CD14-positive monocyte (primary cell): ENCODE measurements at regions not wholly inside any gene's neighbourhood (a gene's known extent, or its start where the extent isn't known, plus 50 kb on each side); places are given as distances from the start of the nearest gene placed in this dataset.

Experiments
- DNase-seq, 3 donors: peaks; one replicate each; pipeline ENCODE4 v3.0.0-alpha.2; 2011 to 2022
- H2AFZ ChIP-seq: 2 replicates; pipeline ENCODE4 v1.6.0; 2012; ENCODE audit warnings: mild to moderate bottlenecking, low read depth, low read length, inconsistent platforms; ENCODE audit not compliant: insufficient read depth, poor library complexity, severe bottlenecking
- H3K27ac ChIP-seq, 2 donors: 1 replicate in 1 of 2; 2 replicates in 1 of 2; pipeline ENCODE4 v1.5.1; 2012 to 2013; ENCODE audit warnings: low read length in 2 of 2, control low read depth in 1 of 2, inconsistent platforms in 1 of 2, low read depth in 1 of 2, mild to moderate bottlenecking in 1 of 2
- H3K27me3 ChIP-seq, 2 donors: one replicate each; pipeline versions ENCODE4 v1.6.0 to v1.6.1; 2011 to 2013; ENCODE audit warnings: low read length in 2 of 2; ENCODE audit not compliant: control insufficient read depth in 2 of 2, insufficient read depth in 2 of 2
- H3K36me3 ChIP-seq, 2 donors: replicated peaks in 1 of 2; 1 replicate in 1 of 2; 2 replicates in 1 of 2; pipeline versions ENCODE4 v1.5.1 to v1.6.1; 2012 to 2013; ENCODE audit warnings: low read length in 2 of 2, control low read depth in 1 of 2, inconsistent platforms in 1 of 2, mild to moderate bottlenecking in 1 of 2; ENCODE audit not compliant: insufficient read depth in 2 of 2, control insufficient read depth in 1 of 2
- H3K4me1 ChIP-seq, 2 donors: 1 replicate in 1 of 2; 2 replicates in 1 of 2; pipeline versions ENCODE4 v1.5.1 to v1.6.1; 2012 to 2013; ENCODE audit warnings: low read length in 2 of 2, control low read depth in 1 of 2, inconsistent platforms in 1 of 2, mild to moderate bottlenecking in 1 of 2, moderate library complexity in 1 of 2; ENCODE audit not compliant: insufficient read depth in 2 of 2, control insufficient read depth in 1 of 2
- H3K4me2 ChIP-seq: replicated peaks from 2 replicates; pipeline ENCODE3; 2012; ENCODE audit warnings: low read length, moderate library complexity, mild to moderate bottlenecking; ENCODE audit not compliant: poor library complexity, severe bottlenecking; ENCODE audit errors: extremely low read depth
- H3K4me3 ChIP-seq, 3 experiments: fragments of 200-600 bp in 1 of 3; sonication (generic) in 1 of 3; replicated peaks in 1 of 3; 1 replicate in 2 of 3; 2 replicates in 1 of 3; pipeline ENCODE4 v1.5.1; 2011 to 2013; ENCODE audit warnings: low read length in 3 of 3, mild to moderate bottlenecking in 3 of 3, control low read depth in 2 of 3, low read depth in 2 of 3, inconsistent platforms in 1 of 3, moderate library complexity in 1 of 3
- H3K79me2 ChIP-seq: 2 replicates; pipeline ENCODE4 v1.6.0; 2012; ENCODE audit warnings: mild to moderate bottlenecking, control low read depth, inconsistent platforms, low read length, moderate library complexity; ENCODE audit not compliant: insufficient read depth
- H3K9ac ChIP-seq: 2 replicates; pipeline ENCODE4 v1.6.0; 2017; ENCODE audit warnings: low read length, mild to moderate bottlenecking; ENCODE audit not compliant: insufficient read depth, poor library complexity, severe bottlenecking
- H3K9me3 ChIP-seq, 2 donors: replicated peaks in 1 of 2; 1 replicate in 1 of 2; 2 replicates in 1 of 2; pipeline versions ENCODE4 v1.5.1 to v1.6.1; 2012 to 2013; ENCODE audit warnings: low read length in 2 of 2, control low read depth in 1 of 2; ENCODE audit not compliant: control insufficient read depth in 1 of 2, insufficient read depth in 1 of 2
- H4K20me1 ChIP-seq: 2 replicates; pipeline ENCODE4 v1.6.0; 2012; ENCODE audit warnings: mild to moderate bottlenecking, low read length, control low read depth, moderate library complexity; ENCODE audit not compliant: insufficient read depth
- H3K27ac Mint-ChIP-seq, 7 donors: one replicate each; pipeline ENCODE4 v1.8.0; 2020; ENCODE audit warnings: mild to moderate bottlenecking in 7 of 7, mixed read lengths in 7 of 7, moderate library complexity in 6 of 7, inconsistent platforms in 2 of 7
- H3K27me3 Mint-ChIP-seq, 3 donors: one replicate each; pipeline ENCODE4 v1.8.0; 2021 to 2022; ENCODE audit warnings: low read depth in 3 of 3, mild to moderate bottlenecking in 3 of 3, mixed read lengths in 3 of 3, moderate library complexity in 3 of 3, inconsistent platforms in 1 of 3
- H3K36me3 Mint-ChIP-seq, 2 donors: one replicate each; pipeline ENCODE4 v1.8.0; 2020; ENCODE audit warnings: mixed read lengths in 2 of 2, inconsistent platforms in 1 of 2, mild to moderate bottlenecking in 1 of 2
- H3K4me1 Mint-ChIP-seq: one replicate; pipeline ENCODE4 v1.8.0; 2020; ENCODE audit warnings: mild to moderate bottlenecking, mixed read lengths
- H3K4me3 Mint-ChIP-seq, 2 donors: one replicate each; pipeline ENCODE4 v1.8.0; 2020; ENCODE audit warnings: mild to moderate bottlenecking in 2 of 2, mixed read lengths in 2 of 2, moderate library complexity in 1 of 2
- H3K9me3 Mint-ChIP-seq, 7 donors: one replicate each; pipeline ENCODE4 v1.8.0; 2020 to 2022; ENCODE audit warnings: mixed read lengths in 7 of 7, mild to moderate bottlenecking in 6 of 7, moderate library complexity in 6 of 7, inconsistent platforms in 2 of 7
- CTCF ChIP-seq: fragments of 200-600 bp; IDR thresholded peaks from one replicate; pipeline ENCODE4 v1.8.0; 2022; ENCODE audit warnings: antibody characterized with exemption, mild to moderate bottlenecking
- WGBS: methylation state at CpG from one replicate; pipeline ENCODE4 v1.1.5; 2013; ENCODE audit warnings: missing lambda C conversion rate; ENCODE audit not compliant: insufficient coverage; 5-methylcytosine and 5-hydroxymethylcytosine counted together
- intact Hi-C, 2 donors: fragments of 100-400 bp; cut with micrococcal nuclease; formaldehyde crosslinking; loops; one replicate each; pipeline versions ENCODE4 v1.15.0 to v1.15.1; 2023

GRCh38 chr12:33734871-33735270, 287.4 kb upstream of the ALG10 start:
- Histone ChIP-seq H3K4me2 (no peak overlapping the region), H3K9me3 (peaks cover 7 to 11% of the 10 kb centered on the region in 2 donors), H3K36me3 (no peaks in the 10 kb centered on the region), H3K27ac (no peak overlapping the region), H3K4me1 (no peaks in the 10 kb centered on the region), H4K20me1 (no peaks in the 10 kb centered on the region), H3K79me2 (no peaks in the 10 kb centered on the region), H2AFZ (no peak overlapping the region), H3K9ac (no peak overlapping the region), H3K4me3 (no peak overlapping the region), H3K27me3 (no peaks in the 10 kb centered on the region)
- peaks cover 4 to 17% (median 6%) of the 10 kb centered on the region in 7 donors for H3K9me3 Mint-ChIP-seq
- WGBS = no CpG with 5 or more reads among the region's 2 CpGs
- H3K27me3 Mint-ChIP-seq = no peaks in the 10 kb centered on the region
- DNase-seq = no peak
- H3K4me3 Mint-ChIP-seq = no peak overlapping the region
- H3K4me1 Mint-ChIP-seq = no peaks in the 10 kb centered on the region
- intact Hi-C loops = no loop called here
- no peak overlapping the region for H3K27ac Mint-ChIP-seq
- H3K36me3 Mint-ChIP-seq = no peaks in the 10 kb centered on the region
- no peak for TF ChIP-seq CTCF

- H3K9me3 ChIP-seq = peaks cover 4 to 6% of the 10 kb centered on the region in 2 donors
- H3K79me2 ChIP-seq = no peaks in the 10 kb centered on the region
- no peak overlapping the region for H3K27ac ChIP-seq
- DNase-seq = no peak
- H4K20me1 ChIP-seq = no peaks in the 10 kb centered on the region
- Mint-ChIP-seq H3K4me3 (no peak overlapping the region), H3K27ac (no peak overlapping the region), H3K4me1 (no peaks in the 10 kb centered on the region), H3K27me3 (no peaks in the 10 kb centered on the region), H3K36me3 (no peaks in the 10 kb centered on the region), H3K9me3 (peaks cover 0 to 10% (median 5%) of the 10 kb centered on the region in 7 donors)
- no peak for TF ChIP-seq CTCF
- intact Hi-C loops = no loop called here
- H2AFZ ChIP-seq = no peak overlapping the region
- no peaks in the 10 kb centered on the region for H3K4me1 ChIP-seq
- no peaks in the 10 kb centered on the region for H3K27me3 ChIP-seq
- H3K4me2 ChIP-seq = no peak overlapping the region
- no CpG with 5 or more reads among the region's 1 CpG for WGBS
- H3K36me3 ChIP-seq = no peaks in the 10 kb centered on the region
- H3K4me3 ChIP-seq = no peak overlapping the region
- H3K9ac ChIP-seq = no peak overlapping the region
Measured at GRCh38 chr12:33752854-33753253, 269.4 kb upstream of the ALG10 start.
